ENCODE measurements at regions not wholly inside any gene's neighbourhood (a gene's known extent, or its start where the extent isn't known, plus 50 kb on each side); places are given as distances from the start of the nearest gene placed in this dataset.
"Not testable (repeated sequence)": the region's sequence is repeated elsewhere in the genome, so short reads cannot be mapped to it uniquely, and the experiment has no call there.

GRCh38 chr10:36017137-36017536 is 375.0 kb upstream of the FZD8 start:
- no peak for DNase-seq
- H3K9me3 ChIP-seq, result no peaks in the 10 kb centered on the region
- TF ChIP-seq CTCF (IDR thresholded peaks at IDR 0.05), result no peak
- TF ChIP-seq POLR2A (IDR thresholded peaks at IDR 0.05), result no peak

GRCh38 chr10:36007369-36007768 is 365.3 kb upstream of the FZD8 start:
- H3K27ac ChIP-seq, result no peak overlapping the region
- H3K4me3 ChIP-seq, result no peak overlapping the region
- H3K27me3 ChIP-seq, result no peaks in the 10 kb centered on the region
- no peaks in the 10 kb centered on the region for H3K4me1 ChIP-seq
- TF ChIP-seq POLR2A (IDR thresholded peaks at IDR 0.05) (no peak), CTCF (IDR thresholded peaks at IDR 0.05) (no peak)
- DNase-seq, result no peak
- H3K36me3 ChIP-seq, result no peaks in the 10 kb centered on the region
- no peaks in the 10 kb centered on the region for H3K9me3 ChIP-seq

More at GRCh38 chr10:36017137-36017536, 375.0 kb upstream of the FZD8 start:
- H3K27me3 ChIP-seq, result no peaks in the 10 kb centered on the region
- H3K4me3 ChIP-seq, result no peak overlapping the region
- H3K4me1 ChIP-seq, result no peaks in the 10 kb centered on the region
- no peaks in the 10 kb centered on the region for H3K36me3 ChIP-seq
- H3K27ac ChIP-seq, result no peak overlapping the region

GRCh38 chr10:36003688-36004087 is 361.6 kb upstream of the FZD8 start:
- Histone ChIP-seq H3K27ac (no peak overlapping the region), H3K27me3 (no peaks in the 10 kb centered on the region), H3K4me1 (no peaks in the 10 kb centered on the region), H3K4me3 (no peak overlapping the region), H3K9me3 (no peaks in the 10 kb centered on the region), H3K36me3 (no peaks in the 10 kb centered on the region)
- DNase-seq, result no peak
- no peak for TF ChIP-seq POLR2A (IDR thresholded peaks at IDR 0.05)
- TF ChIP-seq CTCF (IDR thresholded peaks at IDR 0.05), result no peak

- no peak for DNase-seq
- Histone ChIP-seq H3K27me3 (no peaks in the 10 kb centered on the region), H3K4me3 (no peak overlapping the region), H3K9me3 (no peaks in the 10 kb centered on the region), H3K4me1 (no peaks in the 10 kb centered on the region), H3K27ac (no peak overlapping the region), H3K36me3 (no peaks in the 10 kb centered on the region)
- TF ChIP-seq POLR2A (IDR thresholded peaks at IDR 0.05), result no peak
- no peak for TF ChIP-seq CTCF (IDR thresholded peaks at IDR 0.05)
These were observed 361.0 kb upstream of the FZD8 start for GRCh38 chr10:36003031-36003600.

GRCh38 chr10:36002445-36002844 is 360.3 kb upstream of the FZD8 start:
- Histone ChIP-seq H3K27ac (no peak overlapping the region), H3K36me3 (no peaks in the 10 kb centered on the region)

GRCh38 chr10:36000754-36001153 is 358.7 kb upstream of the FZD8 start:
- DNase-seq, H3K27ac ChIP-seq: not testable (repeated sequence)

More at GRCh38 chr10:36002445-36002844, 360.3 kb upstream of the FZD8 start:
- Histone ChIP-seq H3K4me3 (no peak overlapping the region), H3K4me1 (no peaks in the 10 kb centered on the region), H3K27me3 (no peaks in the 10 kb centered on the region), H3K9me3 (no peaks in the 10 kb centered on the region)
- TF ChIP-seq POLR2A (IDR thresholded peaks at IDR 0.05), result no peak
- TF ChIP-seq CTCF (IDR thresholded peaks at IDR 0.05), result no peak
- DNase-seq, result no peak

More at GRCh38 chr10:36000754-36001153, 358.7 kb upstream of the FZD8 start:
- not testable (repeated sequence) for H3K27me3 ChIP-seq, H3K9me3 ChIP-seq, H3K4me3 ChIP-seq, H3K4me1 ChIP-seq, H3K36me3 ChIP-seq

Measured in Peyer's patch (tissue), 4 donors.